PC-9 (cell line): ENCODE measurements at regions not wholly inside any gene's neighbourhood (a gene's known extent, or its start where the extent isn't known, plus 50 kb on each side); places are given as distances from the start of the nearest gene placed in this dataset.

ENCODE experiments used
- EZH2 ChIP-seq: fragments of 200-600 bp; sonication (generic); IDR thresholded peaks from 2 replicates; pipeline ENCODE4 v1.8.0; 2017; ENCODE audit warnings: antibody characterized with exemption, low read depth
- TF ChIP-seq, protein P1 (sequence below): fragments of 200-600 bp; sonication (generic); conservative IDR thresholded peaks from 2 replicates; pipeline ENCODE4 v1.6.1; 2017; ENCODE audit warnings: mixed run types, antibody characterized with exemption, mild to moderate bottlenecking, moderate library complexity

DNA sequence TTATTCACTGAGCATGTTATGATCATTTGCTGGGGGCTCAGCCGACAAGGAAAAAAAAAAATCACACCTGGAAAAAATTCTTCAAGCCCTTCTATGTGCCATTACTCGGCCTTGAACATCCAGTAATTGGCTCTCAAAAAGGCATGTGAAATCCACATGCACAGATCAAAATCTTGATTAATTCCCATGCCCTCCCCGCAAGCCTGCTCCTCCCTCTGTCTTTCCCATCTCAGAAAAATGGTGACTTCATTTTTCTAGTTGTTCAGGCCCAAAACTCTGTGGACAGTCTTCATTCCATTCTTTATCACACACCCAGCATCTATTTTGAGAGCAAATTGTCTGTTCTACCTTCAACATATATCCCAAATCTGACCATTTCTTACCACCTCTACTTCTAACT is 91.2 kb upstream of the FRMD4A start:
- TF ChIP-seq, protein P1, sequence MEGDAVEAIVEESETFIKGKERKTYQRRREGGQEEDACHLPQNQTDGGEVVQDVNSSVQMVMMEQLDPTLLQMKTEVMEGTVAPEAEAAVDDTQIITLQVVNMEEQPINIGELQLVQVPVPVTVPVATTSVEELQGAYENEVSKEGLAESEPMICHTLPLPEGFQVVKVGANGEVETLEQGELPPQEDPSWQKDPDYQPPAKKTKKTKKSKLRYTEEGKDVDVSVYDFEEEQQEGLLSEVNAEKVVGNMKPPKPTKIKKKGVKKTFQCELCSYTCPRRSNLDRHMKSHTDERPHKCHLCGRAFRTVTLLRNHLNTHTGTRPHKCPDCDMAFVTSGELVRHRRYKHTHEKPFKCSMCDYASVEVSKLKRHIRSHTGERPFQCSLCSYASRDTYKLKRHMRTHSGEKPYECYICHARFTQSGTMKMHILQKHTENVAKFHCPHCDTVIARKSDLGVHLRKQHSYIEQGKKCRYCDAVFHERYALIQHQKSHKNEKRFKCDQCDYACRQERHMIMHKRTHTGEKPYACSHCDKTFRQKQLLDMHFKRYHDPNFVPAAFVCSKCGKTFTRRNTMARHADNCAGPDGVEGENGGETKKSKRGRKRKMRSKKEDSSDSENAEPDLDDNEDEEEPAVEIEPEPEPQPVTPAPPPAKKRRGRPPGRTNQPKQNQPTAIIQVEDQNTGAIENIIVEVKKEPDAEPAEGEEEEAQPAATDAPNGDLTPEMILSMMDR: no peak
- no peak for TF ChIP-seq EZH2
